ENCODE measurements at regions not wholly inside any gene's neighbourhood (a gene's known extent, or its start where the extent isn't known, plus 50 kb on each side); places are given as distances from the start of the nearest gene placed in this dataset.
A peak's percentile ranks its signal among the peaks of the same experiment; 100 is the strongest.
"Not testable (repeated sequence)": the region's sequence is repeated elsewhere in the genome, so short reads cannot be mapped to it uniquely, and the experiment has no call there.

DNA sequence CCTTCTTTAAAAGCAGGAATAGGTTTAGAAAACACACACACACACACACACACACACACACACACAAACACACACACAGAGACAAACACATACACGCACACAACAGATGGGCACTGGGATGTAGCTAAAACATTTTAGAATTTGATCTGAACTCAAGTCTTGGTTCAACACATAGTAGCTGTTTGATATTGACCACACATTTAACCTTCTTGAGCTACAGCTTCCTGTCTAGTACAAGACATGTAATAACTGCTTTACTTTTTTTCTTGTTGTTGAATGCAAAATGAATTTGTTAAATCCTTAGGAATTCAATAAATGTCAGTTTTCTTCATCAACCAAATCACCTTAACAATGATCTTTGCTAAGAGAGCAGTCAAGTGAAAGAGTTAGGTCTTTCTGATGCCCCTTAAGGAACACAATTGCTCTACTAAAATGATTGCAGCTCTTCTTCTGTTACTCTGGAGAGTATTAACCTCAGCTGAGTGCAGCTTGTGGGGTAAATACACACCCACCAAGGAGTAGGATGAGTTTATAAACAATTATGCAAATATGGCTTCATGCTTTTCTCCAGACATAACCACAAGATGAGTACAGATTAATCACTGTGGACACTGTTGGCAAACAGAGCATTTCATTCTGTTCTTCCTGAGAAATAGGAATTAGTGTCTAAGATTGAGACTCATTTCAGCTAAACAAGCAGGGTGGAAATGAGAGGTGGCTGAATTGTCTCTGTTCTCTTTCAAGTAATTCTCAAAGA lies 302.9 kb upstream of the PAPPA start:
- no peak overlapping the region for H3K4me3 ChIP-seq (ENCODE audit: low read depth, low read length)
- TF ChIP-seq, protein P1, sequence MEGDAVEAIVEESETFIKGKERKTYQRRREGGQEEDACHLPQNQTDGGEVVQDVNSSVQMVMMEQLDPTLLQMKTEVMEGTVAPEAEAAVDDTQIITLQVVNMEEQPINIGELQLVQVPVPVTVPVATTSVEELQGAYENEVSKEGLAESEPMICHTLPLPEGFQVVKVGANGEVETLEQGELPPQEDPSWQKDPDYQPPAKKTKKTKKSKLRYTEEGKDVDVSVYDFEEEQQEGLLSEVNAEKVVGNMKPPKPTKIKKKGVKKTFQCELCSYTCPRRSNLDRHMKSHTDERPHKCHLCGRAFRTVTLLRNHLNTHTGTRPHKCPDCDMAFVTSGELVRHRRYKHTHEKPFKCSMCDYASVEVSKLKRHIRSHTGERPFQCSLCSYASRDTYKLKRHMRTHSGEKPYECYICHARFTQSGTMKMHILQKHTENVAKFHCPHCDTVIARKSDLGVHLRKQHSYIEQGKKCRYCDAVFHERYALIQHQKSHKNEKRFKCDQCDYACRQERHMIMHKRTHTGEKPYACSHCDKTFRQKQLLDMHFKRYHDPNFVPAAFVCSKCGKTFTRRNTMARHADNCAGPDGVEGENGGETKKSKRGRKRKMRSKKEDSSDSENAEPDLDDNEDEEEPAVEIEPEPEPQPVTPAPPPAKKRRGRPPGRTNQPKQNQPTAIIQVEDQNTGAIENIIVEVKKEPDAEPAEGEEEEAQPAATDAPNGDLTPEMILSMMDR (IDR thresholded peaks at IDR 0.05; ENCODE audit: insufficient read depth, low read depth, low read length): no peak
- DNase-seq (ENCODE audit: low read depth): peak; percentile 95

DNA sequence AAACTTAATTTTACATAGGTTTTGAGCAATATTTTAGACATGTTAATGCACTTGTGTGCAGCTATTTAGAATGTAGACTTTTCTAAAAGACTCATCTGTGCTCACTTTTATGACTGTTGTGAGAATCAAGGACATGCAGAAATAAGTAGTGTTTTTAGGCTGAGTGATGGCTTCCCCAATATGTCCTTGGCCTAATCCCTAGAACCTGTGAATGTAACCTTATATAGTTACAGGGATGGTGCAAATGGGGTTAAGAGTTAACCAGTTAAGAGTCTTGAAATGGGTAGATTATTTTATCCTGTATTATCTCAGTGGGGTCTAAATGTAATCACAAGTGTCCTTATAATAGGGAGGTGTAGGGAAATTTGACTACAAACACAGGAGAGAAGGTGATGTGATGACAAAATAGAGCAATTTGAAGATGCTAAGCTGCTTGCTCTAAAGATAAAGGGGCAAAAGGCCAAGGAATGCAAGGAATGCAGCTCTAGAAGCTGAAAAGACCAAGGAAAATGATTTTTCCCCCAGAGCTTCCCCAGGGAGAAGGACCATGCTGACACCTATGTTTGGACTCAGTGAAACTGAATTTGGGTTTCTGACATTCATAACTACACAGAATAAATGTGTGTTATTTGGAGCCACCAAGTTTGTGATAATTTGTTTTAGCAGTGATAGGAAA lies 298.0 kb upstream of the PAPPA start:
- TF ChIP-seq, protein P1 (IDR thresholded peaks at IDR 0.05; ENCODE audit: insufficient read depth, low read depth, low read length): no peak
- DNase-seq (ENCODE audit: low read depth): no peak
- no peak overlapping the region for H3K4me3 ChIP-seq (ENCODE audit: low read depth, low read length)

DNA sequence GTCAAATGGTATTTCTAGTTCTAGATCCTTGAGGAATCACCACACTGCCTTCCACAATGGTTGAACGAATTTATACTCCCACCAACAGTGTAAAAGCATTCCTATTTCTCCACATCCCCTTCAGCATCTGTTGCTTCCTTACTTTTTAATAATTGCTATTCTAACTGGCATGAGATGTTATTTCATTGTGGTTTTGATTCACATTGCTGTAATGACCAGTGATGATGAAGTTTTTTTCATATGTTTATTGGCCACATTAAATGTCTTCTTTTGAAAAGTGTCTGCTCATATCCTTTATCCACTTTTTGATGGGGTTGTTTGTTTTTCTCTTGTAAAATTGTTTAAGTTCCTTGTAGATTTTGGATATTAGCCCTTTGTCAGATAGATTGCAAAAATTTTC lies 295.2 kb upstream of the PAPPA start:
- DNase-seq (ENCODE audit: low read depth); H3K4me3 ChIP-seq (ENCODE audit: low read depth, low read length): not testable (repeated sequence)

DNA sequence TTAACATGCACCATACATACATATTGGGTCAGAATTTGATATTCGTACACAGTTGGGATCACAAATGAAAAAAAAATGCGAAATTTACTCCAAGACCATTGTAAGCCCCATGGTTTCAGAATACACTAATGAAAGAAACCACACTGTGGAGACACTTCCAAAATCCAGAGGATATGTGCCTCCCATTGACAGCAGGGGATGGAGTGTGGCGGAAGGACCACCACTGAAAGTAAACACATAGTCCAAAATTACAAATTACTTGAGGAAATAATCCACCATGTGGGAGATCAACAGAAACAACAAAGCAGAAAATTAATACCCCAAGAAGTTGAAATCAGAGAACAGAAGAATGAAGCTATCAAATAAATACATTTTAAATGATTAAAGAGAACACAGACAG lies 291.6 kb upstream of the PAPPA start:
- TF ChIP-seq, protein P1 (IDR thresholded peaks at IDR 0.05; ENCODE audit: insufficient read depth, low read depth, low read length): no peak
- DNase-seq (ENCODE audit: low read depth): no peak
- no peak overlapping the region for H3K4me3 ChIP-seq (ENCODE audit: low read depth, low read length)

DNA sequence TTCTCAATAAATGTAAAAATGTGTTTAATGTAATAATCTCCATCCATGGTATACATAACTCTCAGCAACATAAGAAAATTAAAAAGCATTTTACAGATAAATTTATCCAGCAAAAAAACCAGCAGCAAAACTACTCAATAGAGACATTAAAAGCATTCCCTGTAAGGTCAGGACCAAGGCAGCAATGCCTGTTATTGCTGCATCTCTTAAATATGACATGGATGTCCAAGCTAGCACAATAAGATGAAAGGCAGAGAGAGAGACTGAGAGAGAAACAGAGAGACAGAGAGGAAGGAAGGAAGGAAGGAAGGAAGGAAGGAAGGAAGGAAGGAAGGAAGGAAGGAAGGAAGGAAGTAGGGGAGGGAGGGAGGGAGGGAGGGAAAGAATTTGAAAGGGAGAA lies 289.0 kb upstream of the PAPPA start:
- DNase-seq (ENCODE audit: low read depth): no peak
- TF ChIP-seq, protein P1 (IDR thresholded peaks at IDR 0.05; ENCODE audit: insufficient read depth, low read depth, low read length): no peak
- no peak overlapping the region for H3K4me3 ChIP-seq (ENCODE audit: low read depth, low read length)

DNA sequence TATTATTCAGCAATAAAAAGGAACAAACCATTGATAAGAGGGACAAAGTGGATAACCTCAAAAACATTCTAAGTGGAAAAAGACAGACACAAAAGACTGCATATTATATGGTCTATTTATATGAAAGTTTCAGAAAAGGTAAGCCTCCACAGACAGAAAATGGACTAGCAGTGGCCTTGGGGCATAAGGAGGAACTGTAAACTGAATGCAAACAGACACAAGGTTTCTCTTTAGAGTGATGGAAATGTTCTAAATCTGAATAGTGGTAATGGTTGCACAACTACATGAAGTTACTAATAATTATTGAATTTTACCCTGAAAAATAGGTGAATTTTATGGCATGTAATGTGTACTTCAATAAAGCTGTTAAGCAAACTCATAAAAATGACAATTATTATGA lies 286.3 kb upstream of the PAPPA start:
- DNase-seq (ENCODE audit: low read depth): no peak
- TF ChIP-seq, protein P1 (IDR thresholded peaks at IDR 0.05; ENCODE audit: insufficient read depth, low read depth, low read length): no peak
- no peak overlapping the region for H3K4me3 ChIP-seq (ENCODE audit: low read depth, low read length)

DNA sequence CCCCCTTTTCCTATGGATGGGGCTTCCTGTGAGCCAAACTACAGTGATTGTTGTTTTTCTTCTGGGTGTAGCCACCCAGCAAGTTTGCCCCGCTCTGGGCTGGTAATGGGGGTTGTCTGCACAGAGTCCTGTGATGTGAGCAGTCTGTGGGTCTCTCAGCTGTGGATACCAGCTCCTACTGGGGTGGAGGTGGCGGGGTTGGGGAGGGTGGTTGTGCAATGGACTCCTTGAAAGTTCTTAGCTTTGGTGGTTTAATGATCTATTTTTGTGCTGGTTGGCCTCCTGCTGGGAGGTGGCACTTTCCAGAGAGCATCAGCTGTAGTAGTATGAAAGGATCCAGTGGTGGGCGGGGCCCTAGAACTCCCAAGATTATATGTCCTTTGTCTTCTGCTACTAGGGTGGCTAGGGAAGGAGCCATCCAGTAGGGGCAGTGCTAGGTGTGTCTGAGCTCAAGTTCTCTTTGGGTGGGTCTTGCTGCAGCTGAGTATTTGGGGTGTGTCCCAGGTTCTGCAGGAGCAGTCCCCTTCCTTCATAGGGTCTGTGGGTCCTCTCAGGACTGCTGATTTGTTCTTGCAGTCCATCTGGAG lies 275.6 kb upstream of the PAPPA start:
- no peak for DNase-seq (ENCODE audit: low read depth)
- no peak overlapping the region for H3K4me3 ChIP-seq (ENCODE audit: low read depth, low read length)
- TF ChIP-seq, protein P1 (IDR thresholded peaks at IDR 0.05; ENCODE audit: insufficient read depth, low read depth, low read length): no peak
